A673 (cell line): ENCODE measurements at regions not wholly inside any gene's neighbourhood (a gene's known extent, or its start where the extent isn't known, plus 50 kb on each side); places are given as distances from the start of the nearest gene placed in this dataset.
"Not testable (repeated sequence)": the region's sequence is repeated elsewhere in the genome, so short reads cannot be mapped to it uniquely, and the experiment has no call there.

Experiments
- BruUV-seq: library from RNA; stranded (reverse); fragments of 400-500 nt; replicated peaks from 2 replicates; lab custom pipeline; 2021; lab: Mats Ljungman, UMichigan
- CTCF ChIA-PET: fragments of 300-600 bp; sonication (Branson Sonifier 250); formaldehyde crosslinking; loops from one replicate; lab custom pipeline; 2022; ENCODE audit warnings: antibody characterized with exemption; lab: Charles Lee
- POLR2A ChIA-PET: fragments of 300-600 bp; sonication (Branson Sonifier 250); formaldehyde crosslinking; loops from one replicate; lab custom pipeline; 2022; ENCODE audit warnings: antibody characterized with exemption; ENCODE audit not compliant: low non-redundant PET; lab: Charles Lee
- DNase-seq: peaks from one replicate; pipeline ENCODE4 v3.0.0-alpha.2; 2015; ENCODE audit warnings: low spot score
- H3K27ac ChIP-seq: fragments of 200-600 bp; sonication (generic); 2 replicates; pipeline ENCODE4 v1.5.1; 2016; ENCODE audit warnings: mixed run types, low read depth, mild to moderate bottlenecking, mixed read lengths, antibody characterized with exemption, low read length; ENCODE audit not compliant: poor library complexity, severe bottlenecking
- H3K27me3 ChIP-seq: fragments of 200-600 bp; sonication (generic); replicated peaks from 2 replicates; pipeline ENCODE4 v1.6.1; 2017; ENCODE audit warnings: mixed run types, low read depth, mild to moderate bottlenecking, mixed read lengths, antibody characterized with exemption, low read length; ENCODE audit not compliant: insufficient read depth, poor library complexity
- H3K36me3 ChIP-seq: fragments of 200-600 bp; sonication (generic); 2 replicates; pipeline ENCODE4 v1.6.1; 2016; ENCODE audit warnings: mixed run types, mild to moderate bottlenecking, mixed read lengths, antibody characterized with exemption, low read length; ENCODE audit not compliant: insufficient read depth, poor library complexity, severe bottlenecking
- H3K4me1 ChIP-seq: fragments of 200-600 bp; sonication (generic); 2 replicates; pipeline ENCODE4 v1.6.1; 2017; ENCODE audit warnings: mixed run types, mild to moderate bottlenecking, mixed read lengths, antibody characterized with exemption, low read length; ENCODE audit not compliant: insufficient read depth, poor library complexity, severe bottlenecking
- H3K4me3 ChIP-seq: fragments of 200-600 bp; sonication (generic); 2 replicates; pipeline ENCODE4 v1.5.1; 2016; ENCODE audit warnings: low read depth, mixed run types, mild to moderate bottlenecking, mixed read lengths, low read length; ENCODE audit not compliant: poor library complexity, severe bottlenecking
- H3K9me3 ChIP-seq: fragments of 200-600 bp; sonication (generic); 2 replicates; pipeline ENCODE4 v1.6.1; 2016; ENCODE audit warnings: mixed run types, low read depth, mild to moderate bottlenecking, mixed read lengths, antibody characterized with exemption, low read length; ENCODE audit not compliant: poor library complexity, severe bottlenecking
- CTCF ChIP-seq: fragments of 300-800, 200-600 bp; sonication (generic); conservative IDR thresholded peaks from 2 replicates; pipeline ENCODE4 v1.5.1; 2017; ENCODE audit warnings: low read depth, mild to moderate bottlenecking, antibody characterized with exemption, low read length, moderate library complexity, mixed read lengths
- EZH2 ChIP-seq: fragments of 200-600 bp; sonication (generic); IDR thresholded peaks from 2 replicates; pipeline ENCODE4 v1.6.1; 2017; ENCODE audit warnings: borderline replicate concordance, low read depth, mild to moderate bottlenecking, mixed read lengths, antibody characterized with exemption, low read length; ENCODE audit not compliant: poor library complexity, severe bottlenecking
- intact Hi-C: fragments of 100-400 bp; cut with micrococcal nuclease; formaldehyde crosslinking; loops from one replicate; pipeline ENCODE4 v1.10.0; 2022; ENCODE audit not compliant: unreplicated experiment

GRCh38 chrX:30997411-30997810 is 74.4 kb downstream of the FTHL17 start:
- H3K27me3 ChIP-seq: peaks cover 3% of the 10 kb centered on the region
- ChIA-PET CTCF (no interaction called here), POLR2A (no interaction called here)
- no peak for DNase-seq
- H3K27ac ChIP-seq: no peak overlapping the region
- no TSS peak for BruUV-seq
- no peaks in the 10 kb centered on the region for H3K9me3 ChIP-seq
- intact Hi-C loops: no loop called here
- no peaks in the 10 kb centered on the region for H3K36me3 ChIP-seq
- TF ChIP-seq CTCF (no peak), EZH2 (no peak)
- no peaks in the 10 kb centered on the region for H3K4me1 ChIP-seq
- H3K4me3 ChIP-seq: no peak overlapping the region

- Histone ChIP-seq H3K27ac (no peak overlapping the region), H3K4me1 (no peaks in the 10 kb centered on the region), H3K9me3 (no peaks in the 10 kb centered on the region), H3K27me3 (peaks cover 3% of the 10 kb centered on the region), H3K4me3 (no peak overlapping the region), H3K36me3 (no peaks in the 10 kb centered on the region)
- no TSS peak for BruUV-seq
- TF ChIP-seq EZH2: no peak
- no peak for TF ChIP-seq CTCF
- ChIA-PET POLR2A (no interaction called here), CTCF (interaction anchor here (0.6 kb wide), 1 partner anchor 23 kb away, joined by 5 read pairs; no protein-coding TSS in a partner anchor)
- peak; percentile 4 for DNase-seq
- intact Hi-C loops: no loop called here
These were observed 76.1 kb downstream of the FTHL17 start for GRCh38 chrX:30995705-30996104.

- CTCF ChIA-PET: no interaction called here
- DNase-seq: no peak
- TF ChIP-seq EZH2 (no peak), CTCF (no peak)
- H3K27me3 ChIP-seq: peaks cover 3% of the 10 kb centered on the region
- POLR2A ChIA-PET: no interaction called here
- no peak overlapping the region for H3K27ac ChIP-seq
- H3K4me1 ChIP-seq: no peaks in the 10 kb centered on the region
- no TSS peak for BruUV-seq
- H3K4me3 ChIP-seq: no peak overlapping the region
- intact Hi-C loops: no loop called here
- no peaks in the 10 kb centered on the region for H3K36me3 ChIP-seq
- H3K9me3 ChIP-seq: no peaks in the 10 kb centered on the region
These were observed 76.7 kb downstream of the FTHL17 start for GRCh38 chrX:30995060-30995700.

GRCh38 chrX:30994018-30994417 is 77.8 kb downstream of the FTHL17 start:
- BruUV-seq, CTCF ChIA-PET, H3K36me3 ChIP-seq, intact Hi-C loops, H3K4me3 ChIP-seq, H3K27ac ChIP-seq, DNase-seq, POLR2A ChIA-PET, H3K4me1 ChIP-seq, H3K27me3 ChIP-seq, H3K9me3 ChIP-seq: not testable (repeated sequence)
